CD14-positive monocyte (primary cell): ENCODE measurements at regions not wholly inside any gene's neighbourhood (a gene's known extent, or its start where the extent isn't known, plus 50 kb on each side); places are given as distances from the start of the nearest gene placed in this dataset.

Experiments
- DNase-seq, 3 donors: peaks; one replicate each; pipeline ENCODE4 v3.0.0-alpha.2; 2011 to 2022
- H2AFZ ChIP-seq: 2 replicates; pipeline ENCODE4 v1.6.0; 2012; ENCODE audit warnings: mild to moderate bottlenecking, low read depth, low read length, inconsistent platforms; ENCODE audit not compliant: insufficient read depth, poor library complexity, severe bottlenecking
- H3K27ac ChIP-seq, 2 donors: 1 replicate in 1 of 2; 2 replicates in 1 of 2; pipeline ENCODE4 v1.5.1; 2012 to 2013; ENCODE audit warnings: low read length in 2 of 2, control low read depth in 1 of 2, inconsistent platforms in 1 of 2, low read depth in 1 of 2, mild to moderate bottlenecking in 1 of 2
- H3K27me3 ChIP-seq, 2 donors: one replicate each; pipeline versions ENCODE4 v1.6.0 to v1.6.1; 2011 to 2013; ENCODE audit warnings: low read length in 2 of 2; ENCODE audit not compliant: control insufficient read depth in 2 of 2, insufficient read depth in 2 of 2
- H3K36me3 ChIP-seq, 2 donors: replicated peaks in 1 of 2; 1 replicate in 1 of 2; 2 replicates in 1 of 2; pipeline versions ENCODE4 v1.5.1 to v1.6.1; 2012 to 2013; ENCODE audit warnings: low read length in 2 of 2, control low read depth in 1 of 2, inconsistent platforms in 1 of 2, mild to moderate bottlenecking in 1 of 2; ENCODE audit not compliant: insufficient read depth in 2 of 2, control insufficient read depth in 1 of 2
- H3K4me1 ChIP-seq, 2 donors: 1 replicate in 1 of 2; 2 replicates in 1 of 2; pipeline versions ENCODE4 v1.5.1 to v1.6.1; 2012 to 2013; ENCODE audit warnings: low read length in 2 of 2, control low read depth in 1 of 2, inconsistent platforms in 1 of 2, mild to moderate bottlenecking in 1 of 2, moderate library complexity in 1 of 2; ENCODE audit not compliant: insufficient read depth in 2 of 2, control insufficient read depth in 1 of 2
- H3K4me2 ChIP-seq: replicated peaks from 2 replicates; pipeline ENCODE3; 2012; ENCODE audit warnings: low read length, moderate library complexity, mild to moderate bottlenecking; ENCODE audit not compliant: poor library complexity, severe bottlenecking; ENCODE audit errors: extremely low read depth
- H3K4me3 ChIP-seq, 3 experiments: fragments of 200-600 bp in 1 of 3; sonication (generic) in 1 of 3; replicated peaks in 1 of 3; 1 replicate in 2 of 3; 2 replicates in 1 of 3; pipeline ENCODE4 v1.5.1; 2011 to 2013; ENCODE audit warnings: low read length in 3 of 3, mild to moderate bottlenecking in 3 of 3, control low read depth in 2 of 3, low read depth in 2 of 3, inconsistent platforms in 1 of 3, moderate library complexity in 1 of 3
- H3K79me2 ChIP-seq: 2 replicates; pipeline ENCODE4 v1.6.0; 2012; ENCODE audit warnings: mild to moderate bottlenecking, control low read depth, inconsistent platforms, low read length, moderate library complexity; ENCODE audit not compliant: insufficient read depth
- H3K9ac ChIP-seq: 2 replicates; pipeline ENCODE4 v1.6.0; 2017; ENCODE audit warnings: low read length, mild to moderate bottlenecking; ENCODE audit not compliant: insufficient read depth, poor library complexity, severe bottlenecking
- H3K9me3 ChIP-seq, 2 donors: replicated peaks in 1 of 2; 1 replicate in 1 of 2; 2 replicates in 1 of 2; pipeline versions ENCODE4 v1.5.1 to v1.6.1; 2012 to 2013; ENCODE audit warnings: low read length in 2 of 2, control low read depth in 1 of 2; ENCODE audit not compliant: control insufficient read depth in 1 of 2, insufficient read depth in 1 of 2
- H4K20me1 ChIP-seq: 2 replicates; pipeline ENCODE4 v1.6.0; 2012; ENCODE audit warnings: mild to moderate bottlenecking, low read length, control low read depth, moderate library complexity; ENCODE audit not compliant: insufficient read depth
- H3K27ac Mint-ChIP-seq, 7 donors: one replicate each; pipeline ENCODE4 v1.8.0; 2020; ENCODE audit warnings: mild to moderate bottlenecking in 7 of 7, mixed read lengths in 7 of 7, moderate library complexity in 6 of 7, inconsistent platforms in 2 of 7
- H3K27me3 Mint-ChIP-seq, 3 donors: one replicate each; pipeline ENCODE4 v1.8.0; 2021 to 2022; ENCODE audit warnings: low read depth in 3 of 3, mild to moderate bottlenecking in 3 of 3, mixed read lengths in 3 of 3, moderate library complexity in 3 of 3, inconsistent platforms in 1 of 3
- H3K36me3 Mint-ChIP-seq, 2 donors: one replicate each; pipeline ENCODE4 v1.8.0; 2020; ENCODE audit warnings: mixed read lengths in 2 of 2, inconsistent platforms in 1 of 2, mild to moderate bottlenecking in 1 of 2
- H3K4me1 Mint-ChIP-seq: one replicate; pipeline ENCODE4 v1.8.0; 2020; ENCODE audit warnings: mild to moderate bottlenecking, mixed read lengths
- H3K4me3 Mint-ChIP-seq, 2 donors: one replicate each; pipeline ENCODE4 v1.8.0; 2020; ENCODE audit warnings: mild to moderate bottlenecking in 2 of 2, mixed read lengths in 2 of 2, moderate library complexity in 1 of 2
- H3K9me3 Mint-ChIP-seq, 7 donors: one replicate each; pipeline ENCODE4 v1.8.0; 2020 to 2022; ENCODE audit warnings: mixed read lengths in 7 of 7, mild to moderate bottlenecking in 6 of 7, moderate library complexity in 6 of 7, inconsistent platforms in 2 of 7
- CTCF ChIP-seq: fragments of 200-600 bp; IDR thresholded peaks from one replicate; pipeline ENCODE4 v1.8.0; 2022; ENCODE audit warnings: antibody characterized with exemption, mild to moderate bottlenecking
- WGBS: methylation state at CpG from one replicate; pipeline ENCODE4 v1.1.5; 2013; ENCODE audit warnings: missing lambda C conversion rate; ENCODE audit not compliant: insufficient coverage; 5-methylcytosine and 5-hydroxymethylcytosine counted together
- intact Hi-C, 2 donors: fragments of 100-400 bp; cut with micrococcal nuclease; formaldehyde crosslinking; loops; one replicate each; pipeline versions ENCODE4 v1.15.0 to v1.15.1; 2023

- Histone ChIP-seq H3K79me2 (no peaks in the 10 kb centered on the region), H3K9me3 (no peaks in the 10 kb centered on the region), H3K4me3 (no peak overlapping the region), H3K4me1 (no peaks in the 10 kb centered on the region), H3K27ac (no peak overlapping the region), H2AFZ (no peak overlapping the region), H3K27me3 (no peaks in the 10 kb centered on the region), H3K9ac (no peak overlapping the region), H3K36me3 (no peaks in the 10 kb centered on the region), H3K4me2 (no peak overlapping the region), H4K20me1 (no peaks in the 10 kb centered on the region)
- Mint-ChIP-seq H3K4me3 (no peak overlapping the region), H3K9me3 (peaks cover 0 to 7% (median 2%) of the 10 kb centered on the region in 7 donors), H3K27ac (no peak overlapping the region), H3K4me1 (no peaks in the 10 kb centered on the region), H3K27me3 (no peaks in the 10 kb centered on the region), H3K36me3 (no peaks in the 10 kb centered on the region)
- intact Hi-C loops, result no loop called here
- 94% methylated on average over 10 of the region's 15 CpGs for WGBS
- DNase-seq, result no peak
- no peak for TF ChIP-seq CTCF
Measured at GRCh38 chr6:21887231-21888185, 294.0 kb downstream of the SOX4 start.

- Histone ChIP-seq H3K4me1 (no peaks in the 10 kb centered on the region), H3K36me3 (no peaks in the 10 kb centered on the region), H3K4me2 (no peak overlapping the region), H3K9ac (no peak overlapping the region), H4K20me1 (no peaks in the 10 kb centered on the region), H3K27ac (no peak overlapping the region), H3K79me2 (no peaks in the 10 kb centered on the region), H2AFZ (no peak overlapping the region), H3K4me3 (no peak overlapping the region), H3K9me3 (no peaks in the 10 kb centered on the region), H3K27me3 (no peaks in the 10 kb centered on the region)
- H3K4me1 Mint-ChIP-seq, result no peaks in the 10 kb centered on the region
- no peak overlapping the region for H3K27ac Mint-ChIP-seq
- TF ChIP-seq CTCF, result no peak
- H3K27me3 Mint-ChIP-seq, result no peaks in the 10 kb centered on the region
- intact Hi-C loops, result no loop called here
- 100% methylated on average over 3 of the region's 3 CpGs for WGBS
- no peaks in the 10 kb centered on the region for H3K36me3 Mint-ChIP-seq
- peaks cover 0 to 5% (median 2%) of the 10 kb centered on the region in 7 donors for H3K9me3 Mint-ChIP-seq
- DNase-seq, result no peak
- H3K4me3 Mint-ChIP-seq, result no peak overlapping the region
Measured at GRCh38 chr6:21891080-21891479, 297.5 kb downstream of the SOX4 start.
